Breast epithelium (tissue), 3 donors: ENCODE measurements at regions not wholly inside any gene's neighbourhood (a gene's known extent, or its start where the extent isn't known, plus 50 kb on each side); places are given as distances from the start of the nearest gene placed in this dataset.

Experiments
- CTCF ChIP-seq, 3 donors: fragments of 450-650 bp; IDR thresholded peaks; one replicate each; pipeline ENCODE4 v1.5.1; 2016 to 2017; ENCODE audit warnings: antibody characterized with exemption in 3 of 3, mild to moderate bottlenecking in 3 of 3, moderate library complexity in 3 of 3
- POLR2A ChIP-seq: fragments of 450-650 bp; IDR thresholded peaks from one replicate; pipeline ENCODE4 v1.6.1; 2016; ENCODE audit warnings: antibody characterized with exemption, mild to moderate bottlenecking, moderate library complexity
- POLR2AphosphoS5 ChIP-seq, 3 donors: sonication (generic); formaldehyde crosslinking; IDR thresholded peaks; one replicate each; pipeline ENCODE4 v1.6.1; 2017; ENCODE audit warnings: antibody characterized with exemption in 3 of 3

- no peak for TF ChIP-seq POLR2AphosphoS5 (IDR thresholded peaks at IDR 0.05)
- no peak for TF ChIP-seq CTCF (IDR thresholded peaks at IDR 0.05)
- TF ChIP-seq POLR2A = no peak
Measured at GRCh38 chr2:128685841-128686496, 367.3 kb upstream of the HS6ST1 start.
